ENCODE measurements at regions not wholly inside any gene's neighbourhood (a gene's known extent, or its start where the extent isn't known, plus 50 kb on each side); places are given as distances from the start of the nearest gene placed in this dataset.

DNA sequence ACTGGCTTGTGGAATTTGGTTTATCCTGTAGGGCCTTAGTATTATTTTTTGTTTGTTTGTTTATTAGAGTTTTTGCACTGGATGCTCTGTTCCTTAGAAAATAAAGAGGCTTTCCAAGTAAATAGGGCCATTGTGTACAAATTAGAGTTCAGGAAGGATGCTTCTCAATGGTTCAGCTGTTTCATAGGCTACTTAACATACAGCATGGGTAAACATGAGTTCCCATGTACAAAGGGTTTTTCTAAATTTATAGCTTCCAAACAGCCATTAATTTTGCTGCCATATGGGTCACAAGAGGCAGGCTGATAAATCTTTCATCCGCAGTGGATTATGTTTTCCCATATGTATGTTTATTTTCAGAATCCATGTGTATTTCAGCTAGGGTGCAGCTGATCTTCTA is 121.6 kb upstream of the WDR11 start:
- H3K27ac ChIP-seq: no peak overlapping the region
- H3K27me3 ChIP-seq (replicated peaks): no peaks in the 10 kb centered on the region
- no peaks in the 10 kb centered on the region for H3K36me3 ChIP-seq (replicated peaks)
- in situ Hi-C loops (cut with HindIII; ENCODE audit: low pct_ligation_motif_present, low sequenced_read_pairs): no loop called here
- TF ChIP-seq, protein P1, sequence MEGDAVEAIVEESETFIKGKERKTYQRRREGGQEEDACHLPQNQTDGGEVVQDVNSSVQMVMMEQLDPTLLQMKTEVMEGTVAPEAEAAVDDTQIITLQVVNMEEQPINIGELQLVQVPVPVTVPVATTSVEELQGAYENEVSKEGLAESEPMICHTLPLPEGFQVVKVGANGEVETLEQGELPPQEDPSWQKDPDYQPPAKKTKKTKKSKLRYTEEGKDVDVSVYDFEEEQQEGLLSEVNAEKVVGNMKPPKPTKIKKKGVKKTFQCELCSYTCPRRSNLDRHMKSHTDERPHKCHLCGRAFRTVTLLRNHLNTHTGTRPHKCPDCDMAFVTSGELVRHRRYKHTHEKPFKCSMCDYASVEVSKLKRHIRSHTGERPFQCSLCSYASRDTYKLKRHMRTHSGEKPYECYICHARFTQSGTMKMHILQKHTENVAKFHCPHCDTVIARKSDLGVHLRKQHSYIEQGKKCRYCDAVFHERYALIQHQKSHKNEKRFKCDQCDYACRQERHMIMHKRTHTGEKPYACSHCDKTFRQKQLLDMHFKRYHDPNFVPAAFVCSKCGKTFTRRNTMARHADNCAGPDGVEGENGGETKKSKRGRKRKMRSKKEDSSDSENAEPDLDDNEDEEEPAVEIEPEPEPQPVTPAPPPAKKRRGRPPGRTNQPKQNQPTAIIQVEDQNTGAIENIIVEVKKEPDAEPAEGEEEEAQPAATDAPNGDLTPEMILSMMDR (IDR thresholded peaks at IDR 0.05; ENCODE audit: low read depth, low read length, missing control alignments): no peak
- no peak for DNase-seq
- no peak overlapping the region for H3K4me3 ChIP-seq (ENCODE audit: low read depth, low read length)

DNA sequence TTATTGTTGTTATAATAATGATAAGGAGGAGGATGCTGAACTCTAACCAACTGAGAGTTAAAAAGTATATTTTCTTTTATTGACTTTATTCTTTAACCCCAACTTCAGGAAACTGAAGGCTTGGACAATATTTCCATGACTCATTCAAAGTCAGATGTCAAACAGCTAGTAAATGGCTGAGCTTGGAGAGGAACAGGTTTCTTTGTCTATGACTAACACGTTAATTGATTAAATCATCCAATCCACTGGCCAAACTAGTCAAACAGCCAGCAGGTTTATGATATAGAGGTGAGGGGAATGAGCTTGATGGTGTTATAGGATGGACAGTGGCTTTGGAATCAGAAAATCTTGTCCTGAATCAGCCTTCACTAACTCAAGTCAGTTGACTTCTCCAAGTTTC is 119.1 kb upstream of the WDR11 start:
- DNase-seq: no peak
- TF ChIP-seq, protein P1 (IDR thresholded peaks at IDR 0.05; ENCODE audit: low read depth, low read length, missing control alignments): no peak
- Histone ChIP-seq H3K27ac (no peak overlapping the region), H3K36me3 (replicated peaks) (no peaks in the 10 kb centered on the region), H3K4me3 (ENCODE audit: low read depth, low read length) (no peak overlapping the region), H3K27me3 (replicated peaks) (no peaks in the 10 kb centered on the region)
- in situ Hi-C loops (cut with HindIII; ENCODE audit: low pct_ligation_motif_present, low sequenced_read_pairs): no loop called here

DNA sequence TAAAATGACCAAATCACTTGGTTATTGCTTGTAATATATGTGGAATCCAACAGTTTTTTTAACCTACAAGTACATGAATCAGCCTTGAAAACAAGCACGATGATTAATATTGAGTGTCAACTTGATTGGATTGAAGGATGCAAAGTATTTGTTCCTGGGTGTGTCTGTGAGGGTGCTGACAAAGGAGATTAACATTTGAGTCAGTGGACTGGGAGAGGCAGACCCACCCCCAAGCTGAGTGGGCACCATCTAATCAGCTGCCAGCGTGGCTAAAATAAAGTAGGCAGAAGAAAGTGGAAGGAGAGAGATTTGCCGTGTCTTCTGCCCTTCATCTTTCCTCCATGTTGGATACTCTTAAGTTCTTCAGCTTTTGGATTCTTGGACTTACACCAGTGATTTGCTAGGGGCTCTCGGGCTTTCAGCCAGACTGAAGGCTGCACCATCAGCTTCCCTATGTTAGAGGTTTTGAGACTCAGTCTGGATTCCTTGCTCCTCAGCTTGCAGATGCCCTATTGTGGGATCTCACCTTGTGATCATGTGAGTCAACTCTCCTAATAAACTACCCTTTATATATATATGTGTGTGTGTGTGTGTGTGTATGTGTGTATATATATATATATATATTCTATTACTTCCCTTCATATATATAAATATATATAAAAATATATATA is 118.4 kb upstream of the WDR11 start:
- Histone ChIP-seq H3K36me3 (replicated peaks) (no peaks in the 10 kb centered on the region), H3K4me3 (ENCODE audit: low read depth, low read length) (no peak overlapping the region), H3K27ac (no peak overlapping the region), H3K27me3 (replicated peaks) (no peaks in the 10 kb centered on the region)
- TF ChIP-seq, protein P1 (IDR thresholded peaks at IDR 0.05; ENCODE audit: low read depth, low read length, missing control alignments): no peak
- in situ Hi-C loops (cut with HindIII; ENCODE audit: low pct_ligation_motif_present, low sequenced_read_pairs): no loop called here
- DNase-seq: no peak

DNA sequence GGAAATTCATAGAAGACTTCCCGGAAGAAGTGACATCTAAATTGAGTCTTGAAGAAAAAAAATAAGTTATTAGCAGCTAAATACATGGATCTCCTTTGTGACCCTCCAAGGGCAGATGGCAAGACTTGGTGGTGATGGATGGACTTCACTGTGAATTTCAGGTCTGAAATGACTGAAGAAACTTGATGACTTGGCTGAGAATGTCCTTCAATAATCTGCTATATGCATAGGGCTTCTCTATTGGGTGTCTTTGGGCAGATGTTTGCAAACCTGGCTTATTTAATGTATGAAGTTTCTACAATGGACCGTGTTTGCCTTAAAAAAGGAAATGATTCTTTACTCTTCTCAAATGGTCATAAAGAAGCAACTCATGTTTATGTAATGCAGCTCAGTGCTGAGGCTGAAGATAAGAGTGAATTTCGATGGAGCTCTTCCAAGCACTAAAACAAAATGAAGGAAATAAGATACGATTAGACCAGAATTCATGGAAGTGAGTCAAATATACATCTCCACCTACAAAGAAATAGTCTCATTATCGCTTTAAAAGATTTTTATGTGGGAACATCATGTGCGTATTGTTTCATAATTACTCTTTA is 116.6 kb upstream of the WDR11 start:
- Histone ChIP-seq H3K27ac (no peak overlapping the region), H3K36me3 (replicated peaks) (no peaks in the 10 kb centered on the region), H3K27me3 (replicated peaks) (no peaks in the 10 kb centered on the region), H3K4me3 (ENCODE audit: low read depth, low read length) (no peak overlapping the region)
- DNase-seq: no peak
- TF ChIP-seq, protein P1 (IDR thresholded peaks at IDR 0.05; ENCODE audit: low read depth, low read length, missing control alignments): no peak
- in situ Hi-C loops (cut with HindIII; ENCODE audit: low pct_ligation_motif_present, low sequenced_read_pairs): no loop called here

DNA sequence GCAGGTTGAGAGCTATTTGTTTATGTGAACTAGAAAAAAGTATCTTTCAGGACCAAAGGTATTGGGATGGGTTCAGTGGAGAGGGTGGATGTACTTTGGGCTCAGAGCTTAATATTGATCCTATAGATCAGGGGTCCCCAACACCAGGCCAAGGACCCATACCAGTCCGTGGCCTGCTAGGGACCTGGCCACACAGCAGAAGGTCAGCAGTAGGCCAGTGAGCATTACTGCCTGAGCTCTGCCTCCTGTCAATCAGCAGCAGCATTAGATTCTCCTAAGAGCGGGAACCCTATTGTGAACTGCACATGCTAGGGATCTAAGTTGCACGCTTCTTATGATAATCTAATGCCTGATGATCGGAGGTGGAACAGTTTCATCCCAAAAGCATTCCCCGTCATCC is 115.8 kb upstream of the WDR11 start:
- H3K36me3 ChIP-seq (replicated peaks): no peaks in the 10 kb centered on the region
- TF ChIP-seq, protein P1 (IDR thresholded peaks at IDR 0.05; ENCODE audit: low read depth, low read length, missing control alignments): no peak
- no peak overlapping the region for H3K27ac ChIP-seq
- no peak overlapping the region for H3K4me3 ChIP-seq (ENCODE audit: low read depth, low read length)
- H3K27me3 ChIP-seq (replicated peaks): no peaks in the 10 kb centered on the region
- in situ Hi-C loops (cut with HindIII; ENCODE audit: low pct_ligation_motif_present, low sequenced_read_pairs): no loop called here
- no peak for DNase-seq

Measured in brain microvascular endothelial cell (primary cell).